GM19372 (cell line): ENCODE measurements at regions not wholly inside any gene's neighbourhood (a gene's known extent, or its start where the extent isn't known, plus 50 kb on each side); places are given as distances from the start of the nearest gene placed in this dataset.
"Not testable (repeated sequence)": the region's sequence is repeated elsewhere in the genome, so short reads cannot be mapped to it uniquely, and the experiment has no call there.

Source experiments
- ATAC-seq: cut with Tn5 transposase; IDR thresholded peaks from one replicate; pipeline ENCODE4 v1.9.1; 2021; ENCODE audit warnings: mild to moderate bottlenecking, low read depth, moderate library complexity; ENCODE audit not compliant: unreplicated experiment

- ATAC-seq: no peak
Measured at GRCh38 chr6:84860920-84861319, 96.5 kb upstream of the TBX18 start.

- ATAC-seq: no peak
Measured at GRCh38 chr6:84860509-84860908, 96.1 kb upstream of the TBX18 start.

- no peak for ATAC-seq
Measured at GRCh38 chr6:84854811-84855400, 90.5 kb upstream of the TBX18 start.

GRCh38 chr6:84853901-84854300 lies 89.5 kb upstream of the TBX18 start:
- ATAC-seq: no peak

- ATAC-seq: no peak
Measured at GRCh38 chr6:84848960-84849359, 84.6 kb upstream of the TBX18 start.

GRCh38 chr6:84847390-84848160 lies 83.2 kb upstream of the TBX18 start:
- ATAC-seq: no peak

GRCh38 chr6:84842525-84843166 lies 78.2 kb upstream of the TBX18 start:
- ATAC-seq: no peak

- ATAC-seq: not testable (repeated sequence)
Measured at GRCh38 chr6:84837068-84837866, 72.9 kb upstream of the TBX18 start.

- peak; percentile 65 for ATAC-seq
Measured at GRCh38 chr6:84836366-84836765, 72.0 kb upstream of the TBX18 start.

GRCh38 chr6:84835340-84835739 lies 70.9 kb upstream of the TBX18 start:
- ATAC-seq: no peak

- not testable (repeated sequence) for ATAC-seq
Measured at GRCh38 chr6:84831924-84832323, 67.5 kb upstream of the TBX18 start.

- no peak for ATAC-seq
Measured at GRCh38 chr6:84825461-84825860, 61.1 kb upstream of the TBX18 start.

- not testable (repeated sequence) for ATAC-seq
Measured at GRCh38 chr6:84821314-84821713, 56.9 kb upstream of the TBX18 start.

- no peak for ATAC-seq
Measured at GRCh38 chr6:84816741-84817140, 52.3 kb upstream of the TBX18 start.

GRCh38 chr6:84815896-84816735 lies 51.7 kb upstream of the TBX18 start:
- ATAC-seq: no peak
